Neural cell (in vitro differentiated cells): ENCODE measurements at regions not wholly inside any gene's neighbourhood (a gene's known extent, or its start where the extent isn't known, plus 50 kb on each side); places are given as distances from the start of the nearest gene placed in this dataset.

Experiments
- EP300 ChIP-seq: fragments of 450-650 bp; conservative IDR thresholded peaks from 2 replicates; pipeline ENCODE4 v1.6.1; 2014; ENCODE audit warnings: antibody characterized with exemption, mild to moderate bottlenecking, moderate library complexity; ENCODE audit not compliant: poor library complexity, severe bottlenecking
- EZH2 ChIP-seq: fragments of 200-600, 300-800 bp; shearing (Covaris generic), sonication (generic); IDR thresholded peaks from 2 replicates; pipeline ENCODE4 v1.6.1; 2014; ENCODE audit warnings: antibody characterized with exemption, low read length, borderline replicate concordance, mild to moderate bottlenecking; ENCODE audit not compliant: insufficient read depth, poor library complexity, severe bottlenecking
- MXI1 ChIP-seq: fragments of 450-650 bp; conservative IDR thresholded peaks from 2 replicates; pipeline ENCODE4 v1.6.1; 2014; ENCODE audit warnings: antibody characterized with exemption, mild to moderate bottlenecking; ENCODE audit not compliant: poor library complexity, severe bottlenecking
- POLR2AphosphoS5 ChIP-seq: IDR thresholded peaks from 2 replicates; pipeline ENCODE4 v1.6.1; 2012
- RAD21 ChIP-seq: fragments of 450-650 bp; conservative IDR thresholded peaks from 2 replicates; pipeline ENCODE4 v1.6.1; 2014; ENCODE audit warnings: antibody characterized with exemption, mild to moderate bottlenecking, moderate library complexity
- SMC3 ChIP-seq: fragments of 450-650 bp; conservative IDR thresholded peaks from 2 replicates; pipeline ENCODE4 v1.6.1; 2014; ENCODE audit warnings: antibody characterized with exemption, mild to moderate bottlenecking, moderate library complexity; ENCODE audit not compliant: poor library complexity
- TAF1 ChIP-seq: IDR thresholded peaks from 2 replicates; pipeline ENCODE4 v1.6.1; 2012; ENCODE audit warnings: low read depth
- TF ChIP-seq, protein P1 (sequence below): fragments of 450-650 bp; IDR thresholded peaks from 2 replicates; pipeline ENCODE4 v1.5.1; 2014; ENCODE audit warnings: antibody characterized with exemption, mild to moderate bottlenecking, moderate library complexity; ENCODE audit not compliant: poor library complexity, severe bottlenecking
- TF ChIP-seq, protein P2 (sequence below): IDR thresholded peaks from 2 replicates; pipeline ENCODE4 v1.6.1; 2012; ENCODE audit warnings: borderline replicate concordance

DNA sequence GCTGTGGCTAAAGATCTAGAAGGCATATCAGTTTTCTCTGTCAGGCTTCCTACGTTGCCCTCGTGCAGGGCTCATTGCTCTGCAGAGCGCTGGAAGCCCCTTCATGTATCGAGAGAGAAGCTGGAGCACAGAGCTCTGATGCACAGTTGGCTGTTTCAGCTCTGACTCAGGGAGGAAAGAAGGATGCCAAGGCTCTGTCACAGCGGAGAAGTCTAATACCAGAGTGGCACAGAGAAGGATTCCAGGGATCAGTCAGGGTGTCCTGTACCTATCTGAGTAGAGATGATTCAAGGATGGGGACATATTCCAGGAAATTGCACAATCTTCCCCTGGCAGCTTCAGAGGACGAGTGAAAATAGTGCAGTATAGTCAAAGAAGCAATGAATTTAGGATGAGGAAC, 179.2 kb upstream of the FMN2 start:
- TF ChIP-seq, protein P1, sequence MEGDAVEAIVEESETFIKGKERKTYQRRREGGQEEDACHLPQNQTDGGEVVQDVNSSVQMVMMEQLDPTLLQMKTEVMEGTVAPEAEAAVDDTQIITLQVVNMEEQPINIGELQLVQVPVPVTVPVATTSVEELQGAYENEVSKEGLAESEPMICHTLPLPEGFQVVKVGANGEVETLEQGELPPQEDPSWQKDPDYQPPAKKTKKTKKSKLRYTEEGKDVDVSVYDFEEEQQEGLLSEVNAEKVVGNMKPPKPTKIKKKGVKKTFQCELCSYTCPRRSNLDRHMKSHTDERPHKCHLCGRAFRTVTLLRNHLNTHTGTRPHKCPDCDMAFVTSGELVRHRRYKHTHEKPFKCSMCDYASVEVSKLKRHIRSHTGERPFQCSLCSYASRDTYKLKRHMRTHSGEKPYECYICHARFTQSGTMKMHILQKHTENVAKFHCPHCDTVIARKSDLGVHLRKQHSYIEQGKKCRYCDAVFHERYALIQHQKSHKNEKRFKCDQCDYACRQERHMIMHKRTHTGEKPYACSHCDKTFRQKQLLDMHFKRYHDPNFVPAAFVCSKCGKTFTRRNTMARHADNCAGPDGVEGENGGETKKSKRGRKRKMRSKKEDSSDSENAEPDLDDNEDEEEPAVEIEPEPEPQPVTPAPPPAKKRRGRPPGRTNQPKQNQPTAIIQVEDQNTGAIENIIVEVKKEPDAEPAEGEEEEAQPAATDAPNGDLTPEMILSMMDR, result no peak
- TF ChIP-seq EZH2, result no peak
- no peak for TF ChIP-seq EP300
- no peak for TF ChIP-seq RAD21
- no peak for TF ChIP-seq TAF1
- no peak for TF ChIP-seq POLR2AphosphoS5
- no peak for TF ChIP-seq SMC3
- TF ChIP-seq, protein P2, sequence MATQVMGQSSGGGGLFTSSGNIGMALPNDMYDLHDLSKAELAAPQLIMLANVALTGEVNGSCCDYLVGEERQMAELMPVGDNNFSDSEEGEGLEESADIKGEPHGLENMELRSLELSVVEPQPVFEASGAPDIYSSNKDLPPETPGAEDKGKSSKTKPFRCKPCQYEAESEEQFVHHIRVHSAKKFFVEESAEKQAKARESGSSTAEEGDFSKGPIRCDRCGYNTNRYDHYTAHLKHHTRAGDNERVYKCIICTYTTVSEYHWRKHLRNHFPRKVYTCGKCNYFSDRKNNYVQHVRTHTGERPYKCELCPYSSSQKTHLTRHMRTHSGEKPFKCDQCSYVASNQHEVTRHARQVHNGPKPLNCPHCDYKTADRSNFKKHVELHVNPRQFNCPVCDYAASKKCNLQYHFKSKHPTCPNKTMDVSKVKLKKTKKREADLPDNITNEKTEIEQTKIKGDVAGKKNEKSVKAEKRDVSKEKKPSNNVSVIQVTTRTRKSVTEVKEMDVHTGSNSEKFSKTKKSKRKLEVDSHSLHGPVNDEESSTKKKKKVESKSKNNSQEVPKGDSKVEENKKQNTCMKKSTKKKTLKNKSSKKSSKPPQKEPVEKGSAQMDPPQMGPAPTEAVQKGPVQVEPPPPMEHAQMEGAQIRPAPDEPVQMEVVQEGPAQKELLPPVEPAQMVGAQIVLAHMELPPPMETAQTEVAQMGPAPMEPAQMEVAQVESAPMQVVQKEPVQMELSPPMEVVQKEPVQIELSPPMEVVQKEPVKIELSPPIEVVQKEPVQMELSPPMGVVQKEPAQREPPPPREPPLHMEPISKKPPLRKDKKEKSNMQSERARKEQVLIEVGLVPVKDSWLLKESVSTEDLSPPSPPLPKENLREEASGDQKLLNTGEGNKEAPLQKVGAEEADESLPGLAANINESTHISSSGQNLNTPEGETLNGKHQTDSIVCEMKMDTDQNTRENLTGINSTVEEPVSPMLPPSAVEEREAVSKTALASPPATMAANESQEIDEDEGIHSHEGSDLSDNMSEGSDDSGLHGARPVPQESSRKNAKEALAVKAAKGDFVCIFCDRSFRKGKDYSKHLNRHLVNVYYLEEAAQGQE, result no peak
- TF ChIP-seq MXI1, result no peak
